WTC11 (cell line): ENCODE measurements at regions not wholly inside any gene's neighbourhood (a gene's known extent, or its start where the extent isn't known, plus 50 kb on each side); places are given as distances from the start of the nearest gene placed in this dataset.

Source experiments
- ATAC-seq: fragments of 200-7000 bp; cut with Tn5 transposase; 2 replicates; pipeline ENCODE4 v1.10.0; 2021; ENCODE audit warnings: mild to moderate bottlenecking, moderate library complexity
- CTCF ChIA-PET: fragments of 300-600 bp; sonication (Branson Sonifier 250); formaldehyde crosslinking; loops from one replicate; lab custom pipeline; 2021; ENCODE audit warnings: antibody characterized with exemption; lab: Charles Lee
- POLR2A ChIA-PET: fragments of 350-600 bp; sonication (Branson Sonifier 250); formaldehyde crosslinking; loops from one replicate; lab custom pipeline; 2021; ENCODE audit warnings: antibody characterized with exemption; lab: Charles Lee
- DNase-seq: peaks from one replicate; pipeline ENCODE4 v3.0.0; 2021; ENCODE audit warnings: low spot score
- H3K27ac Mint-ChIP-seq: 2 replicates; pipeline ENCODE4 v1.8.0; 2021; ENCODE audit warnings: mixed read lengths
- H3K27me3 Mint-ChIP-seq: 2 replicates; pipeline ENCODE4 v1.8.0; 2021; ENCODE audit warnings: low read depth, mild to moderate bottlenecking, moderate library complexity, mixed read lengths
- H3K36me3 Mint-ChIP-seq: 2 replicates; pipeline ENCODE4 v1.8.0; 2021; ENCODE audit warnings: mixed read lengths
- H3K4me1 Mint-ChIP-seq: 2 replicates; pipeline ENCODE4 v1.8.0; 2022; ENCODE audit warnings: mixed read lengths
- H3K4me3 Mint-ChIP-seq: 2 replicates; pipeline ENCODE4 v1.8.0; 2021; ENCODE audit warnings: mild to moderate bottlenecking, moderate library complexity, mixed read lengths
- H3K9me3 Mint-ChIP-seq: 2 replicates; pipeline ENCODE4 v1.8.0; 2021; ENCODE audit warnings: mixed read lengths
- ATF1 ChIP-seq: sonication (generic); formaldehyde crosslinking; IDR thresholded peaks from 2 replicates; pipeline ENCODE4 v1.8.1; 2023; ENCODE audit warnings: mild to moderate bottlenecking, moderate library complexity, missing genetic modification reagents
- GABPB1 ChIP-seq: sonication (generic); formaldehyde crosslinking; IDR thresholded peaks from 2 replicates; pipeline ENCODE4 v1.8.1; 2023; ENCODE audit warnings: mild to moderate bottlenecking, missing genetic modification reagents
- HMGA2 ChIP-seq: fragments of 250-450 bp; sonication (Bioruptor Pico); IDR thresholded peaks from 2 replicates; pipeline ENCODE4 v1.4.0; 2021; ENCODE audit warnings: mild to moderate bottlenecking, moderate library complexity
- SOX15 ChIP-seq: fragments of 250-450 bp; sonication (Bioruptor Pico); IDR thresholded peaks from 2 replicates; pipeline ENCODE4 v1.9.0; 2021; ENCODE audit warnings: mild to moderate bottlenecking
- TEAD1 ChIP-seq: sonication (generic); formaldehyde crosslinking; IDR thresholded peaks from 2 replicates; pipeline ENCODE4 v1.8.0; 2022; ENCODE audit warnings: mild to moderate bottlenecking, missing genetic modification reagents
- ZNF138 ChIP-seq: sonication (generic); formaldehyde crosslinking; conservative IDR thresholded peaks from 2 replicates; pipeline ENCODE4 v1.8.1; 2022; ENCODE audit warnings: mild to moderate bottlenecking, moderate library complexity, missing genetic modification reagents
- ZNF396 ChIP-seq: fragments of 250-450 bp; sonication (Bioruptor Pico); IDR thresholded peaks from 2 replicates; pipeline ENCODE4 v1.8.0; 2021; ENCODE audit warnings: mild to moderate bottlenecking, moderate library complexity, borderline replicate concordance
- ZNF671 ChIP-seq: fragments of 250-450 bp; sonication (Bioruptor Pico); IDR thresholded peaks from 2 replicates; pipeline ENCODE4 v1.8.0; 2021; ENCODE audit warnings: mild to moderate bottlenecking
- TF ChIP-seq, protein P1 (sequence below): sonication (generic); formaldehyde crosslinking; IDR thresholded peaks from 2 replicates; pipeline ENCODE4 v1.8.0; 2023; ENCODE audit warnings: mild to moderate bottlenecking, missing genetic modification reagents
- TF ChIP-seq, protein P2 (sequence below): fragments of 250-450 bp; sonication (Bioruptor Pico); IDR thresholded peaks from 2 replicates; pipeline ENCODE4 v1.9.0; 2021; ENCODE audit warnings: mild to moderate bottlenecking
- TF ChIP-seq, protein P3 (sequence below): sonication (generic); formaldehyde crosslinking; IDR thresholded peaks from 2 replicates; pipeline ENCODE4 v1.8.0; 2022; ENCODE audit warnings: mild to moderate bottlenecking, missing genetic modification reagents
- TF ChIP-seq, protein P4 (sequence below): sonication (generic); formaldehyde crosslinking; IDR thresholded peaks from 2 replicates; pipeline ENCODE4 v1.8.1; 2023; ENCODE audit warnings: mild to moderate bottlenecking, missing genetic modification reagents, moderate library complexity
- TF ChIP-seq, protein P5 (sequence below): fragments of 200-600 bp; IDR thresholded peaks from 2 replicates; pipeline ENCODE4 v1.8.0; 2022; ENCODE audit warnings: antibody characterized with exemption
- TF ChIP-seq, protein P6 (sequence below): sonication (generic); formaldehyde crosslinking; IDR thresholded peaks from 2 replicates; pipeline ENCODE4 v1.8.1; 2023; ENCODE audit warnings: mild to moderate bottlenecking, moderate library complexity, missing genetic modification reagents
- TF ChIP-seq, protein P7 (sequence below): fragments of 250-450 bp; sonication (Bioruptor Pico); IDR thresholded peaks from 2 replicates; pipeline ENCODE4 v2.1.2; 2022; ENCODE audit warnings: mild to moderate bottlenecking, moderate library complexity
- TF ChIP-seq, protein P8 (sequence below): sonication (generic); formaldehyde crosslinking; IDR thresholded peaks from 2 replicates; pipeline ENCODE4 v1.8.1; 2022; ENCODE audit warnings: missing genetic modification reagents, borderline replicate concordance
- TF ChIP-seq, protein P9 (sequence below): sonication (generic); formaldehyde crosslinking; conservative IDR thresholded peaks from 2 replicates; pipeline ENCODE4 v1.8.1; 2023; ENCODE audit warnings: mild to moderate bottlenecking, low read depth, missing genetic modification reagents, moderate library complexity

DNA sequence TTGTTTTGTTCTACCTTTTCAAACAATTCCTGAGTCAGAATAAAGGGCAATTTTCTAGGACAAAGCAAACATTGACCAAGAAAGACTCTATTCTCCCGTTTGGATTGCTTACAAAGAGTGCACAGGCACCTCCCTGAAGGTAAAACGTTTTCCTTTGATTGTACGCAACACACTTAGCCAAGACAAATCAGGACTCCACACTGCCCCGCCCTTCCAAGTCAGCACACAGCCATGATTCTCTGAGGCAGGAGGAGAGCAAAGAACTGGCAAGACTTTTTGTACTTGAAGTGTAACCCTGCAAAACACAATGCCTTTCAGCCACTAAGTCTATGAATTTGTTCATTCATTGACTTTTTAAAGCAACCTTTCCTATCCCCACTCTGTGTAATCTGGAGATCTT is 85.0 kb upstream of the FAM180A start (continued):
- TF ChIP-seq, protein P1, sequence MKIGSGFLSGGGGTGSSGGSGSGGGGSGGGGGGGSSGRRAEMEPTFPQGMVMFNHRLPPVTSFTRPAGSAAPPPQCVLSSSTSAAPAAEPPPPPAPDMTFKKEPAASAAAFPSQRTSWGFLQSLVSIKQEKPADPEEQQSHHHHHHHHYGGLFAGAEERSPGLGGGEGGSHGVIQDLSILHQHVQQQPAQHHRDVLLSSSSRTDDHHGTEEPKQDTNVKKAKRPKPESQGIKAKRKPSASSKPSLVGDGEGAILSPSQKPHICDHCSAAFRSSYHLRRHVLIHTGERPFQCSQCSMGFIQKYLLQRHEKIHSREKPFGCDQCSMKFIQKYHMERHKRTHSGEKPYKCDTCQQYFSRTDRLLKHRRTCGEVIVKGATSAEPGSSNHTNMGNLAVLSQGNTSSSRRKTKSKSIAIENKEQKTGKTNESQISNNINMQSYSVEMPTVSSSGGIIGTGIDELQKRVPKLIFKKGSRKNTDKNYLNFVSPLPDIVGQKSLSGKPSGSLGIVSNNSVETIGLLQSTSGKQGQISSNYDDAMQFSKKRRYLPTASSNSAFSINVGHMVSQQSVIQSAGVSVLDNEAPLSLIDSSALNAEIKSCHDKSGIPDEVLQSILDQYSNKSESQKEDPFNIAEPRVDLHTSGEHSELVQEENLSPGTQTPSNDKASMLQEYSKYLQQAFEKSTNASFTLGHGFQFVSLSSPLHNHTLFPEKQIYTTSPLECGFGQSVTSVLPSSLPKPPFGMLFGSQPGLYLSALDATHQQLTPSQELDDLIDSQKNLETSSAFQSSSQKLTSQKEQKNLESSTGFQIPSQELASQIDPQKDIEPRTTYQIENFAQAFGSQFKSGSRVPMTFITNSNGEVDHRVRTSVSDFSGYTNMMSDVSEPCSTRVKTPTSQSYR (CRISPR knock-in tag): no peak
- TF ChIP-seq, protein P2, sequence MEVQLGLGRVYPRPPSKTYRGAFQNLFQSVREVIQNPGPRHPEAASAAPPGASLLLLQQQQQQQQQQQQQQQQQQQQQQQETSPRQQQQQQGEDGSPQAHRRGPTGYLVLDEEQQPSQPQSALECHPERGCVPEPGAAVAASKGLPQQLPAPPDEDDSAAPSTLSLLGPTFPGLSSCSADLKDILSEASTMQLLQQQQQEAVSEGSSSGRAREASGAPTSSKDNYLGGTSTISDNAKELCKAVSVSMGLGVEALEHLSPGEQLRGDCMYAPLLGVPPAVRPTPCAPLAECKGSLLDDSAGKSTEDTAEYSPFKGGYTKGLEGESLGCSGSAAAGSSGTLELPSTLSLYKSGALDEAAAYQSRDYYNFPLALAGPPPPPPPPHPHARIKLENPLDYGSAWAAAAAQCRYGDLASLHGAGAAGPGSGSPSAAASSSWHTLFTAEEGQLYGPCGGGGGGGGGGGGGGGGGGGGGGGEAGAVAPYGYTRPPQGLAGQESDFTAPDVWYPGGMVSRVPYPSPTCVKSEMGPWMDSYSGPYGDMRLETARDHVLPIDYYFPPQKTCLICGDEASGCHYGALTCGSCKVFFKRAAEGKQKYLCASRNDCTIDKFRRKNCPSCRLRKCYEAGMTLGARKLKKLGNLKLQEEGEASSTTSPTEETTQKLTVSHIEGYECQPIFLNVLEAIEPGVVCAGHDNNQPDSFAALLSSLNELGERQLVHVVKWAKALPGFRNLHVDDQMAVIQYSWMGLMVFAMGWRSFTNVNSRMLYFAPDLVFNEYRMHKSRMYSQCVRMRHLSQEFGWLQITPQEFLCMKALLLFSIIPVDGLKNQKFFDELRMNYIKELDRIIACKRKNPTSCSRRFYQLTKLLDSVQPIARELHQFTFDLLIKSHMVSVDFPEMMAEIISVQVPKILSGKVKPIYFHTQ (CRISPR knock-in tag): no peak
- TF ChIP-seq SOX15 (CRISPR knock-in tag): no peak
- TF ChIP-seq, all 79 proteins: peak for 0

DNA sequence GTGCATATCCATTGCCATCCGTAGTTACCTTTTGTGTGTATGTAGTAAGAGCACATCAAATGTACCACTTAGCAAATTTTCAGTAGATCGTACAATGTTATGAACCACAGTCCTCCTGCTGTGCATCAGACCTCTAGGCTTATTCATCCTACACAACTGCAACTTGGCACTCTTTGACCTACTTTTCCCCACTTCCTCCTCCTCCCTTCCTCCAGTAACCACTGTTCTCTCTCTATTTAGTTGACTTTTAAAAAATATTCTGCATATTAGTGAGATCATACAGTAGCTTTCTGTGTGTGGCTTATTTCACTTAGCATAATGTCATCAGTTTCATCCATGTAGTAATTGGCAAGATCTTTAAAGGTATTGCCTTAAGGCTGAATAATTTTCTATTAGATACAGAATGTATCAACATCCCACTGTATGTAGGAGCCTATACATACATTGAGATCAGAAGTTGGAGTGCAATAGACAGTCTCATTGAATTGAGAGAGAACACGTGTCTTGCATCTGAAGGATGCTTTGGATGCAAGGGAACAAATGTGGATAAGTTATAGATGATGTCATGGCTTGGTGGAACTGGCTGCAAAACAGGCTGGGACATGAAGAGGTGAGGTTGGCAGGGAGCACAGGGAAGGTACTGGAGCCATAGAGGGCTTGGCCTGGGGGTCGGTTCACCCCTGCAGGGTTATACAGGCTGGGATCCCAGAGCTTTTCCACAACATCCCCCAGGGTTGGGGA is 83.0 kb upstream of the FAM180A start:
- no peaks in the 10 kb centered on the region for H3K27me3 Mint-ChIP-seq
- no peak for TF ChIP-seq ZNF396 (CRISPR knock-in tag)
- TF ChIP-seq, protein P3, sequence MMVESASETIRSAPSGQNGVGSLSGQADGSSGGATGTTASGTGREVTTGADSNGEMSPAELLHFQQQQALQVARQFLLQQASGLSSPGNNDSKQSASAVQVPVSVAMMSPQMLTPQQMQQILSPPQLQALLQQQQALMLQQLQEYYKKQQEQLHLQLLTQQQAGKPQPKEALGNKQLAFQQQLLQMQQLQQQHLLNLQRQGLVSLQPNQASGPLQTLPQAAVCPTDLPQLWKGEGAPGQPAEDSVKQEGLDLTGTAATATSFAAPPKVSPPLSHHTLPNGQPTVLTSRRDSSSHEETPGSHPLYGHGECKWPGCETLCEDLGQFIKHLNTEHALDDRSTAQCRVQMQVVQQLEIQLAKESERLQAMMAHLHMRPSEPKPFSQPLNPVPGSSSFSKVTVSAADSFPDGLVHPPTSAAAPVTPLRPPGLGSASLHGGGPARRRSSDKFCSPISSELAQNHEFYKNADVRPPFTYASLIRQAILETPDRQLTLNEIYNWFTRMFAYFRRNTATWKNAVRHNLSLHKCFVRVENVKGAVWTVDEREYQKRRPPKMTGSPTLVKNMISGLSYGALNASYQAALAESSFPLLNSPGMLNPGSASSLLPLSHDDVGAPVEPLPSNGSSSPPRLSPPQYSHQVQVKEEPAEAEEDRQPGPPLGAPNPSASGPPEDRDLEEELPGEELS (CRISPR knock-in tag): no peak
- TF ChIP-seq, protein P4, sequence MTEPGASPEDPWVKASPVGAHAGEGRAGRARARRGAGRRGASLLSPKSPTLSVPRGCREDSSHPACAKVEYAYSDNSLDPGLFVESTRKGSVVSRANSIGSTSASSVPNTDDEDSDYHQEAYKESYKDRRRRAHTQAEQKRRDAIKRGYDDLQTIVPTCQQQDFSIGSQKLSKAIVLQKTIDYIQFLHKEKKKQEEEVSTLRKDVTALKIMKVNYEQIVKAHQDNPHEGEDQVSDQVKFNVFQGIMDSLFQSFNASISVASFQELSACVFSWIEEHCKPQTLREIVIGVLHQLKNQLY: no peak
- TF ChIP-seq ATF1: no peak
- TF ChIP-seq, protein P5, sequence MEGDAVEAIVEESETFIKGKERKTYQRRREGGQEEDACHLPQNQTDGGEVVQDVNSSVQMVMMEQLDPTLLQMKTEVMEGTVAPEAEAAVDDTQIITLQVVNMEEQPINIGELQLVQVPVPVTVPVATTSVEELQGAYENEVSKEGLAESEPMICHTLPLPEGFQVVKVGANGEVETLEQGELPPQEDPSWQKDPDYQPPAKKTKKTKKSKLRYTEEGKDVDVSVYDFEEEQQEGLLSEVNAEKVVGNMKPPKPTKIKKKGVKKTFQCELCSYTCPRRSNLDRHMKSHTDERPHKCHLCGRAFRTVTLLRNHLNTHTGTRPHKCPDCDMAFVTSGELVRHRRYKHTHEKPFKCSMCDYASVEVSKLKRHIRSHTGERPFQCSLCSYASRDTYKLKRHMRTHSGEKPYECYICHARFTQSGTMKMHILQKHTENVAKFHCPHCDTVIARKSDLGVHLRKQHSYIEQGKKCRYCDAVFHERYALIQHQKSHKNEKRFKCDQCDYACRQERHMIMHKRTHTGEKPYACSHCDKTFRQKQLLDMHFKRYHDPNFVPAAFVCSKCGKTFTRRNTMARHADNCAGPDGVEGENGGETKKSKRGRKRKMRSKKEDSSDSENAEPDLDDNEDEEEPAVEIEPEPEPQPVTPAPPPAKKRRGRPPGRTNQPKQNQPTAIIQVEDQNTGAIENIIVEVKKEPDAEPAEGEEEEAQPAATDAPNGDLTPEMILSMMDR: no peak
- TF ChIP-seq, protein P6, sequence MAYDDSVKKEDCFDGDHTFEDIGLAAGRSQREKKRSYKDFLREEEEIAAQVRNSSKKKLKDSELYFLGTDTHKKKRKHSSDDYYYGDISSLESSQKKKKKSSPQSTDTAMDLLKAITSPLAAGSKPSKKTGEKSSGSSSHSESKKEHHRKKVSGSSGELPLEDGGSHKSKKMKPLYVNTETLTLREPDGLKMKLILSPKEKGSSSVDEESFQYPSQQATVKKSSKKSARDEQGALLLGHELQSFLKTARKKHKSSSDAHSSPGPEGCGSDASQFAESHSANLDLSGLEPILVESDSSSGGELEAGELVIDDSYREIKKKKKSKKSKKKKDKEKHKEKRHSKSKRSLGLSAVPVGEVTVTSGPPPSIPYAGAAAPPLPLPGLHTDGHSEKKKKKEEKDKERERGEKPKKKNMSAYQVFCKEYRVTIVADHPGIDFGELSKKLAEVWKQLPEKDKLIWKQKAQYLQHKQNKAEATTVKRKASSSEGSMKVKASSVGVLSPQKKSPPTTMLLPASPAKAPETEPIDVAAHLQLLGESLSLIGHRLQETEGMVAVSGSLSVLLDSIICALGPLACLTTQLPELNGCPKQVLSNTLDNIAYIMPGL (CRISPR knock-in tag): no peak
- TF ChIP-seq ZNF671: no peak
- TF ChIP-seq, protein P7, sequence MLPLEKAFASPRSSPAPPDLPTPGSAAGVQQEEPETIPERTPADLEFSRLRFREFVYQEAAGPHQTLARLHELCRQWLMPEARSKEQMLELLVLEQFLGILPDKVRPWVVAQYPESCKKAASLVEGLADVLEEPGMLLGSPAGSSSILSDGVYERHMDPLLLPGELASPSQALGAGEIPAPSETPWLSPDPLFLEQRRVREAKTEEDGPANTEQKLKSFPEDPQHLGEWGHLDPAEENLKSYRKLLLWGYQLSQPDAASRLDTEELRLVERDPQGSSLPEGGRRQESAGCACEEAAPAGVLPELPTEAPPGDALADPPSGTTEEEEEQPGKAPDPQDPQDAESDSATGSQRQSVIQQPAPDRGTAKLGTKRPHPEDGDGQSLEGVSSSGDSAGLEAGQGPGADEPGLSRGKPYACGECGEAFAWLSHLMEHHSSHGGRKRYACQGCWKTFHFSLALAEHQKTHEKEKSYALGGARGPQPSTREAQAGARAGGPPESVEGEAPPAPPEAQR: no peak
- TF ChIP-seq HMGA2: no peak
- no peak for TF ChIP-seq TEAD1 (CRISPR knock-in tag)
- TF ChIP-seq, protein P8, sequence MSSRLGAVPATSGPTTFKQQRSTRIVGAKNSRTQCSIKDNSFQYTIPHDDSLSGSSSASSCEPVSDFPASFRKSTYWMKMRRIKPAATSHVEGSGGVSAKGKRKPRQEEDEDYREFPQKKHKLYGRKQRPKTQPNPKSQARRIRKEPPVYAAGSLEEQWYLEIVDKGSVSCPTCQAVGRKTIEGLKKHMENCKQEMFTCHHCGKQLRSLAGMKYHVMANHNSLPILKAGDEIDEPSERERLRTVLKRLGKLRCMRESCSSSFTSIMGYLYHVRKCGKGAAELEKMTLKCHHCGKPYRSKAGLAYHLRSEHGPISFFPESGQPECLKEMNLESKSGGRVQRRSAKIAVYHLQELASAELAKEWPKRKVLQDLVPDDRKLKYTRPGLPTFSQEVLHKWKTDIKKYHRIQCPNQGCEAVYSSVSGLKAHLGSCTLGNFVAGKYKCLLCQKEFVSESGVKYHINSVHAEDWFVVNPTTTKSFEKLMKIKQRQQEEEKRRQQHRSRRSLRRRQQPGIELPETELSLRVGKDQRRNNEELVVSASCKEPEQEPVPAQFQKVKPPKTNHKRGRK: no peak
- no peak for TF ChIP-seq ZNF138 (CRISPR knock-in tag)
- no peak for TF ChIP-seq GABPB1 (CRISPR knock-in tag)
- TF ChIP-seq, protein P9, sequence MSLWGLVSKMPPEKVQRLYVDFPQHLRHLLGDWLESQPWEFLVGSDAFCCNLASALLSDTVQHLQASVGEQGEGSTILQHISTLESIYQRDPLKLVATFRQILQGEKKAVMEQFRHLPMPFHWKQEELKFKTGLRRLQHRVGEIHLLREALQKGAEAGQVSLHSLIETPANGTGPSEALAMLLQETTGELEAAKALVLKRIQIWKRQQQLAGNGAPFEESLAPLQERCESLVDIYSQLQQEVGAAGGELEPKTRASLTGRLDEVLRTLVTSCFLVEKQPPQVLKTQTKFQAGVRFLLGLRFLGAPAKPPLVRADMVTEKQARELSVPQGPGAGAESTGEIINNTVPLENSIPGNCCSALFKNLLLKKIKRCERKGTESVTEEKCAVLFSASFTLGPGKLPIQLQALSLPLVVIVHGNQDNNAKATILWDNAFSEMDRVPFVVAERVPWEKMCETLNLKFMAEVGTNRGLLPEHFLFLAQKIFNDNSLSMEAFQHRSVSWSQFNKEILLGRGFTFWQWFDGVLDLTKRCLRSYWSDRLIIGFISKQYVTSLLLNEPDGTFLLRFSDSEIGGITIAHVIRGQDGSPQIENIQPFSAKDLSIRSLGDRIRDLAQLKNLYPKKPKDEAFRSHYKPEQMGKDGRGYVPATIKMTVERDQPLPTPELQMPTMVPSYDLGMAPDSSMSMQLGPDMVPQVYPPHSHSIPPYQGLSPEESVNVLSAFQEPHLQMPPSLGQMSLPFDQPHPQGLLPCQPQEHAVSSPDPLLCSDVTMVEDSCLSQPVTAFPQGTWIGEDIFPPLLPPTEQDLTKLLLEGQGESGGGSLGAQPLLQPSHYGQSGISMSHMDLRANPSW: no peak

More for the DNA sequence above, 83.0 kb upstream of the FAM180A start:
- POLR2A ChIA-PET: no interaction called here
- H3K9me3 Mint-ChIP-seq: no peaks in the 10 kb centered on the region
- CTCF ChIA-PET: no interaction called here
- H3K4me1 Mint-ChIP-seq: peaks cover 15% of the 10 kb centered on the region
- no peak overlapping the region for H3K4me3 Mint-ChIP-seq
- ATAC-seq (no peak), DNase-seq (no peak)
- H3K36me3 Mint-ChIP-seq: no peaks in the 10 kb centered on the region
- H3K27ac Mint-ChIP-seq: no peak overlapping the region
